GM10266 (cell line): ENCODE measurements at regions not wholly inside any gene's neighbourhood (a gene's known extent, or its start where the extent isn't known, plus 50 kb on each side); places are given as distances from the start of the nearest gene placed in this dataset.

Experiments
- DNase-seq: peaks from one replicate; pipeline ENCODE4 v3.0.0; 2012; ENCODE audit errors: extremely low spot score
- TF ChIP-seq, protein P1 (sequence below): IDR thresholded peaks from 2 replicates; pipeline ENCODE4 v1.5.1; 2012; ENCODE audit warnings: mild to moderate bottlenecking, low read depth; ENCODE audit not compliant: control insufficient read depth, insufficient read depth; ENCODE audit errors: missing control alignments

DNA sequence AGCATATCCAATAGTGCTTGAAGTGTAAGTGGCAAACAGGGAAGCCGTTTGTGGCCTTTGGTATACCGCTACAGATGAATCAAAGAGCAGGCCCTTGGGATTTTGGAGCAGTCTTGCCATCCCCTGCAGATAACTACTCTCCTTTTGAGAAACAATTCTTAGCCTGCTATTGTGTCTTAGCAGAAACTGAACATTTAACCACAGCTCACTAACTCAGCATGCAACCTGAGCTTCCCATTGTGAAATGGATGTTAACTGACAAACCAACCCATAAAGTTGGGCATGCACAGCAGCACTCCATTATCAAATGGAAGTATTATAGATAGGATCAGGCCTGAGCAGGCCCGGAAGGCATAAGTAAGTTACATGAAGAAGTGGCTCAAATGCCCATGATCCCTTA lies 315.3 kb upstream of the PTGER4 start:
- TF ChIP-seq, protein P1, sequence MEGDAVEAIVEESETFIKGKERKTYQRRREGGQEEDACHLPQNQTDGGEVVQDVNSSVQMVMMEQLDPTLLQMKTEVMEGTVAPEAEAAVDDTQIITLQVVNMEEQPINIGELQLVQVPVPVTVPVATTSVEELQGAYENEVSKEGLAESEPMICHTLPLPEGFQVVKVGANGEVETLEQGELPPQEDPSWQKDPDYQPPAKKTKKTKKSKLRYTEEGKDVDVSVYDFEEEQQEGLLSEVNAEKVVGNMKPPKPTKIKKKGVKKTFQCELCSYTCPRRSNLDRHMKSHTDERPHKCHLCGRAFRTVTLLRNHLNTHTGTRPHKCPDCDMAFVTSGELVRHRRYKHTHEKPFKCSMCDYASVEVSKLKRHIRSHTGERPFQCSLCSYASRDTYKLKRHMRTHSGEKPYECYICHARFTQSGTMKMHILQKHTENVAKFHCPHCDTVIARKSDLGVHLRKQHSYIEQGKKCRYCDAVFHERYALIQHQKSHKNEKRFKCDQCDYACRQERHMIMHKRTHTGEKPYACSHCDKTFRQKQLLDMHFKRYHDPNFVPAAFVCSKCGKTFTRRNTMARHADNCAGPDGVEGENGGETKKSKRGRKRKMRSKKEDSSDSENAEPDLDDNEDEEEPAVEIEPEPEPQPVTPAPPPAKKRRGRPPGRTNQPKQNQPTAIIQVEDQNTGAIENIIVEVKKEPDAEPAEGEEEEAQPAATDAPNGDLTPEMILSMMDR: no peak
- no peak for DNase-seq

DNA sequence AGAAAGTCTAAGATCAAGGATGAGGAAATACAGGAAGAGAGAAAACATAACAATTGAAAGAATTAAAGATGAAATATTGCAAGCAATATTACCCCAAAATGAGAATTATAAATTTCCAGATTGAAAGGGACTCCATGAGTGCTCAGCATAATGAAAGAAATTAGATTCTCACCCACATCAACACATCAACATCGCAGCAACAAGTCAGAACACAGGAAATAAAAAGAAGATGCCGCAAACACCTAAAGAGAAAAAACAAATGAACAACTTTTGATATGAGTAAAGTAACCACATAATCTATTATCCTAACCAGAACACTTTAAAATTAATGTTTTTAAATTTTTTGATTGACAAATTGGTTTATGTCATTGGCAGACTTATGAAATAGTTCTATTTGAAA lies 318.3 kb upstream of the PTGER4 start:
- TF ChIP-seq, protein P1: no peak
- DNase-seq: no peak

DNA sequence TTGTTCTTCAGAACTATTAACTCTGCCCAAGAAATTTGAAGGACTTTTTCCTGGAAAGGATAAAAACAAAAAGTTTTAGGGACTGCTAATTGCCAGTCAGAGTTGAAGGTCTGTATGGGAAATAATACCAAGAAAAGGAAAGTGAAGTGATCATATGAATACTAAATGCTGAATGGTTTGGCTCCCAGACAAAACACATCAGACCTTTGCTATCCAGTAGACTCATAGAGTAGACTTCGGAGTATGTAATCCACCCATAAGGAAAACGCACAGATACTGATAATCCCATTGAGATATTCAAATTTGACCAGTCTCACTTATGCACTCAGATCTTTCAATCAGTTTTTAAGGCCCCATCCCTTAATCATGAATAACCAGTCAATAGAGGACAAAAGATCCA lies 319.0 kb upstream of the PTGER4 start:
- no peak for DNase-seq
- TF ChIP-seq, protein P1: no peak

DNA sequence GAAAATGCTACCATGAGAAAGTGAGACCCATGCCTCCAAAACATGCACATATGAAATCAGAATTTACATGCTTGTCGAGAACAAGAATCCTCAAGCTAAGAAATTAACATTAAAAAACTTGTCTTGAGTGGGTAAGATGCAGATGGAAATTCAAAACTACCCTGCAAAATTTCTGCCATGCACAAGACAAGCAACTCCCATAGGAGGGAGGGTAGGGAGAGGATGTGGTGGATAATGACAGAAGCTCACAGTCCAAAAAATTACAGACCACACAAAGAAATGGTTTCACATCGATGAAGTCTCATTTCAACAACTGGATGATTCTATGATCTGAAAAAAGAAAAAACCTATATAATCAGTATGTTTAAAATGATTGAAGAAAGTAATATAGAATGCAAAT lies 319.9 kb upstream of the PTGER4 start:
- TF ChIP-seq, protein P1: no peak
- no peak for DNase-seq

DNA sequence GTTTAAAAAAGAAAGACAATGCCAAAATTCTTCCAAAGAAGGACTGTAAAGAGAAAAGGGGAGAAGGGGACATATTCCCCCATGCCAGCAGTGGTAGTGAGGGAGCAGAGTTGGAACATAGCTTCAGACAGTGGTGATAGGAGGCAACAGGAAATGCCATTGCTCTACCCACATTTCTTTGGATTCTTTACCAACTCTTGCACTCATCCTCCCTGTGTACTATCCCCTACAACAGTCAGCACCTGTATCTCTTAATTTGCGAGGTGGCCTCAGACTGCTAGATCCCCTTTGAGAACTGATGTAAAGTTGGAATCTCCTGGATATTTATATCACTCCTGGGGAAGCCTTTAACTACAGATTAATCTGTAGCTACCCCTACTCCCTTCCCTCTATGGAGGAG lies 320.6 kb upstream of the PTGER4 start:
- no peak for DNase-seq
- TF ChIP-seq, protein P1: no peak

DNA sequence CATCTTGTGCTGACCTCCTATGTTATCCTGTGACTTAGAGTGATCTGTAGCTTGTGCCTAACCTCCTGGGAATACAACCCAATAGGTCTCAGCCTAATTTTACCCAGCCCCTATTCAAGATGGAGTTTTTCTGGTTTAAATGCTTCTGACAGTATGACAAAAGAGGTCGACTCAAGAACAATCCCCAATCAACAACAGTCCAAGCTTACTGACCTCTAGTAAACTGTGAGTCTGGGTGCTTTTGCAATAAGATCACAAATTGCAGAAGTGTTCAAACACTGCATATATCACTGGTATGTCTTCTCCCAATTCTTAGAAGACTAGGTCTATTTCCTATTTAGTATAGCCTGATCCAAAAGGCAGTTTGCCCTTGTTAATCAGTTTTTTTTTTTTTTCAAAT lies 323.5 kb upstream of the PTGER4 start:
- no peak for DNase-seq
- TF ChIP-seq, protein P1: no peak

DNA sequence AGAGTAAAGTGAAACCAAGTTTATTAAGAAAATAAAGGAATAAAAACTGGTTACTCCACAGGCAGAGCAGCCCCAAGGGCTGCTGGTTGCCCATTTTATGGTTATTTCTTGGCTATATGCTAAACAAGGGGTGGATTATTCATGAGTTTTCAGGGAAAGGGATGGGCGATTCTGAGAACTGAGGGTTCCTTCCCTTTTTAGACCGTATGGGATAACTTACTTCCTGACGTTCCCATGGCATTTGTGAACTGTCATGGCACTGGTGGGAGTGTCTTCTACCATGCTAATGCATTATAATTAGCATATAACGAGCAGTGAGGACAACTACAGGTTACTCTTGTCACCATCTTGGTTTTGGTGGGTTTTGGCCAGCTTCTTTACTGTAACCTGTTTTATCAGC lies 323.9 kb upstream of the PTGER4 start:
- TF ChIP-seq, protein P1: no peak
- DNase-seq: no peak
